ENCODE measurements at regions not wholly inside any gene's neighbourhood (a gene's known extent, or its start where the extent isn't known, plus 50 kb on each side); places are given as distances from the start of the nearest gene placed in this dataset.

DNA sequence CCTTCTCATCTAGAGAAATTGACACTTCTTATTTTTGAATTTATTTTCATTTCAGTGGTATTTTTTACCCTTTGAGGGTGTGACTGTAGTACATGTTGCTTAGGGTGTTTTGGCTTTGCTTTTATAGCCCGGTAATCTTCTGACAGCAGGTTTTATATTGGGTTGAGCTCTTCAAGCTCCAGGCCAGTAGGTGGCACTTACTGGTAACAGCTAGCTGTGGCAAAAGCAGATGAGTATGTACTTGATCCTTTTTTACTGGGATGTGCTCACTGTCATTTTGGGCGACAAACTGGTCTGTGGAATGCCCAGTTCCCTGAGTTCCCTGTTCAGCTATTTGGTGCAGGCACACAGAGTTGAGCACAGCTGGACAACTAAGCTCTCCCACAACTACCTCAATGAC, 916.2 kb upstream of the B3GALT2 start:
- FAIRE-seq = no peak
- Histone ChIP-seq H3K27me3 (ENCODE audit: control insufficient read depth in 3 of 3, insufficient read depth in 3 of 3, low read length in 3 of 3) (no peaks in the 10 kb centered on the region), H3K4me3 (ENCODE audit: low read depth in 1 of 3, low read length in 3 of 3) (no peak overlapping the region), H3K27ac (ENCODE audit: low read depth in 1 of 3, low read length in 2 of 3) (no peak overlapping the region), H3K4me1 (ENCODE audit: control insufficient read depth in 3 of 3, insufficient read depth in 2 of 3, low read depth in 1 of 3, low read length in 2 of 3) (peaks cover 0 to 2% (median 0%) of the 10 kb centered on the region in 3 donors), H3K9me3 (ENCODE audit: control insufficient read depth in 2 of 2, insufficient read depth in 1 of 2, low read depth in 1 of 2, low read length in 1 of 2) (no peaks in the 10 kb centered on the region), H3K36me3 (ENCODE audit: control insufficient read depth in 3 of 3, insufficient read depth in 2 of 3, low read depth in 1 of 3, low read length in 3 of 3) (no peaks in the 10 kb centered on the region)
- DNase-seq = no peak
- WGBS, 3 donors = 60 to 68% (median 62%) methylated on average over 2 of the region's 2 CpGs

DNA sequence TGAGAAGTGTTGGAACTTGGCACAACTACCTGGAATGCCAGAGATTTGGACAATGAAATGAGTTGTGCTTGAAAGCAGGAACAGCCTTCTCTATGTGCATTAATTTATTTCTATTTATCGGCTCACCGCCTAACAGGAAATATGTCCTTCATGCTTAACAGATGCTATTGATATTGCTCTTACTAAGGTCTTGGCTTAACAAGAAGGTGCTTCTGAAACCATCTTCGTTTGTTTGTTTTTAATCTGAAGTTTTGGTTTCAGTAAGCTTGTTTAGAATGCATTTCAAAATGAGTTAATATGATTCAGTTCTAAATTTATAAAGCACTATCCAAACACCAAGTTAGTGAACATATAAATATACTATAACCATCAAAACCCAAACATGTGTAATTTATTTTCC, 898.3 kb upstream of the B3GALT2 start:
- Histone ChIP-seq H3K27ac (ENCODE audit: low read depth in 1 of 3, low read length in 2 of 3) (no peak overlapping the region), H3K27me3 (ENCODE audit: control insufficient read depth in 3 of 3, insufficient read depth in 3 of 3, low read length in 3 of 3) (no peaks in the 10 kb centered on the region), H3K4me1 (ENCODE audit: control insufficient read depth in 3 of 3, insufficient read depth in 2 of 3, low read depth in 1 of 3, low read length in 2 of 3) (no peaks in the 10 kb centered on the region), H3K9me3 (ENCODE audit: control insufficient read depth in 2 of 2, insufficient read depth in 1 of 2, low read depth in 1 of 2, low read length in 1 of 2) (no peaks in the 10 kb centered on the region), H3K4me3 (ENCODE audit: low read depth in 1 of 3, low read length in 3 of 3) (no peak overlapping the region), H3K36me3 (ENCODE audit: control insufficient read depth in 3 of 3, insufficient read depth in 2 of 3, low read depth in 1 of 3, low read length in 3 of 3) (no peaks in the 10 kb centered on the region)
- FAIRE-seq = no peak
- no peak for DNase-seq
- 63 to 86% (median 67%) methylated on average over 3 of the region's 3 CpGs for WGBS, 3 donors

DNA sequence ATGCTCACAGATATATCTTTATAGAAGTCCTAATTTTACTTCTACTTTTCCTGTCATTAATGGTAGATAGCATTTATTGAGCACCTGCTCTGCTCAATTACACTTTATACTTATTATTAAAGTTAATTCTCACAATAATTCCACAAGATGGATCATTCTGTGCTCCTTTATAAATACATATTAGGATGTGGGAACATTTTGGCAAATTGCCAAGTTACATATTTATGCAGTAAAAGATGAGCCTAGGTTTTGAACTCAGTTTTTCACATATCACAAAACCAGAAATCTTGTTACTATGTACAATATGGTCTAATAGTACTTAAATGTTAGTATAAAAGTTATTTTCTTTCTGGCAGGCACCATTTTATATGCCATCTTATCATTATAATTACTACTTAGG, 895.0 kb upstream of the B3GALT2 start:
- Histone ChIP-seq H3K9me3 (ENCODE audit: control insufficient read depth in 2 of 2, insufficient read depth in 1 of 2, low read depth in 1 of 2, low read length in 1 of 2) (no peaks in the 10 kb centered on the region), H3K4me1 (ENCODE audit: control insufficient read depth in 3 of 3, insufficient read depth in 2 of 3, low read depth in 1 of 3, low read length in 2 of 3) (no peaks in the 10 kb centered on the region), H3K36me3 (ENCODE audit: control insufficient read depth in 3 of 3, insufficient read depth in 2 of 3, low read depth in 1 of 3, low read length in 3 of 3) (no peaks in the 10 kb centered on the region), H3K27ac (ENCODE audit: low read depth in 1 of 3, low read length in 2 of 3) (no peak overlapping the region), H3K27me3 (ENCODE audit: control insufficient read depth in 3 of 3, insufficient read depth in 3 of 3, low read length in 3 of 3) (no peaks in the 10 kb centered on the region), H3K4me3 (ENCODE audit: low read depth in 1 of 3, low read length in 3 of 3) (no peak overlapping the region)
- FAIRE-seq (no peak), DNase-seq (no peak)

- no peak for DNase-seq
These were observed 894.4 kb upstream of the B3GALT2 start for GRCh38 chr1:194080826-194081225.

DNA sequence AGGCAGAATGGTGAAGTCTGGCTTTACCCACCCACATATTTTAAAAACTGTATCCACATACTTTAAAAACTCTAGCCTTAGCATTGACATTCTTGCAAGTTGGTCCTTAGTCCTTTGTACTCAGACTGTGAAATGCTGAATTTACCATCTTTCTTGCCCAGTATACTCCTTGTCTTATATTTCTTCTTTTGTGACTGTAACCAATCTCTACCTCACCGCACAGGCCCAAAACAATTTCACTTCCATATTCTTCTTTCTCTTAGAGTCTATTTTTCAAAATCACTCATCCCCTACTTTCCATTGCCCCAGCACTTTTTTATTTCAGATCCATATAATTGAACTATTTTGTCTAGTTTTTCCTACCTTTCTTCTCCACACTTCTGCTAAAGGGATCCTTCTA, 892.4 kb upstream of the B3GALT2 start:
- H3K27me3 ChIP-seq (ENCODE audit: control insufficient read depth in 3 of 3, insufficient read depth in 3 of 3, low read length in 3 of 3) = no peaks in the 10 kb centered on the region
- no peak overlapping the region for H3K4me3 ChIP-seq (ENCODE audit: low read depth in 1 of 3, low read length in 3 of 3)
- H3K9me3 ChIP-seq (ENCODE audit: control insufficient read depth in 2 of 2, insufficient read depth in 1 of 2, low read depth in 1 of 2, low read length in 1 of 2) = no peaks in the 10 kb centered on the region
- 83 to 88% (median 86%) methylated on average over 1 of the region's 1 CpG for WGBS, 3 donors
- DNase-seq (no peak), FAIRE-seq (no peak)
- no peaks in the 10 kb centered on the region for H3K4me1 ChIP-seq (ENCODE audit: control insufficient read depth in 3 of 3, insufficient read depth in 2 of 3, low read depth in 1 of 3, low read length in 2 of 3)
- no peaks in the 10 kb centered on the region for H3K36me3 ChIP-seq (ENCODE audit: control insufficient read depth in 3 of 3, insufficient read depth in 2 of 3, low read depth in 1 of 3, low read length in 3 of 3)
- no peak overlapping the region for H3K27ac ChIP-seq (ENCODE audit: low read depth in 1 of 3, low read length in 2 of 3)

More at GRCh38 chr1:194080826-194081225, 894.4 kb upstream of the B3GALT2 start:
- H3K4me1 ChIP-seq (ENCODE audit: control insufficient read depth in 3 of 3, insufficient read depth in 2 of 3, low read depth in 1 of 3, low read length in 2 of 3) = no peaks in the 10 kb centered on the region
- no peak overlapping the region for H3K4me3 ChIP-seq (ENCODE audit: low read depth in 1 of 3, low read length in 3 of 3)
- H3K36me3 ChIP-seq (ENCODE audit: control insufficient read depth in 3 of 3, insufficient read depth in 2 of 3, low read depth in 1 of 3, low read length in 3 of 3) = no peaks in the 10 kb centered on the region
- H3K27me3 ChIP-seq (ENCODE audit: control insufficient read depth in 3 of 3, insufficient read depth in 3 of 3, low read length in 3 of 3) = no peaks in the 10 kb centered on the region
- FAIRE-seq = no peak
- no peaks in the 10 kb centered on the region for H3K9me3 ChIP-seq (ENCODE audit: control insufficient read depth in 2 of 2, insufficient read depth in 1 of 2, low read depth in 1 of 2, low read length in 1 of 2)
- 77 to 85% (median 83%) methylated on average over 2 of the region's 2 CpGs for WGBS, 3 donors
- no peak overlapping the region for H3K27ac ChIP-seq (ENCODE audit: low read depth in 1 of 3, low read length in 2 of 3)

DNA sequence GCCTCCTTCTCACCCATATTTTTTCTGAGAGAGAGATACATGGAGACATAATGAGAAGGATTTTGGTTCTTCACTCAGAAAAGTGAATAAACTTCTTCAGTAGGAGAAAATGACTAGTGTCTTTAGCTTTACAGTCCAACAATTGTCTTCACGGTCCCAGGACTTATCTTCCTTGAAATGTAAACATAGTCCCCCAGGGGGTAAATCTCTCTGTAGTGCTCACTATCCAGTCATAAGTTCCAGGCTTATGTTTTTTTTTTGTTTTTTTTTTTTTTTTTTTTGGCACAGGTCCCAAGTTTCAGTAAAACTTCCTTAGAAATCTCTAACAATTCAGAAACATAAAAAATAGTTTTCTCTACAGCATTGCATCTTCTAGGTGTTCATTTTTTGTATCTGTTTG, 890.2 kb upstream of the B3GALT2 start:
- Histone ChIP-seq H3K27ac (ENCODE audit: low read depth in 1 of 3, low read length in 2 of 3) (no peak overlapping the region), H3K9me3 (ENCODE audit: control insufficient read depth in 2 of 2, insufficient read depth in 1 of 2, low read depth in 1 of 2, low read length in 1 of 2) (no peaks in the 10 kb centered on the region), H3K36me3 (ENCODE audit: control insufficient read depth in 3 of 3, insufficient read depth in 2 of 3, low read depth in 1 of 3, low read length in 3 of 3) (no peaks in the 10 kb centered on the region), H3K27me3 (ENCODE audit: control insufficient read depth in 3 of 3, insufficient read depth in 3 of 3, low read length in 3 of 3) (no peaks in the 10 kb centered on the region), H3K4me3 (ENCODE audit: low read depth in 1 of 3, low read length in 3 of 3) (no peak overlapping the region), H3K4me1 (ENCODE audit: control insufficient read depth in 3 of 3, insufficient read depth in 2 of 3, low read depth in 1 of 3, low read length in 2 of 3) (no peaks in the 10 kb centered on the region)
- WGBS, 3 donors = 9 to 26% (median 25%) methylated on average over 1 of the region's 1 CpG
- FAIRE-seq (no peak), DNase-seq (no peak)

- no peak for DNase-seq
- no peak for FAIRE-seq
- no peak overlapping the region for H3K27ac ChIP-seq (ENCODE audit: low read depth in 1 of 3, low read length in 2 of 3)
- no peaks in the 10 kb centered on the region for H3K36me3 ChIP-seq (ENCODE audit: control insufficient read depth in 3 of 3, insufficient read depth in 2 of 3, low read depth in 1 of 3, low read length in 3 of 3)
- H3K27me3 ChIP-seq (ENCODE audit: control insufficient read depth in 3 of 3, insufficient read depth in 3 of 3, low read length in 3 of 3) = no peaks in the 10 kb centered on the region
- no peaks in the 10 kb centered on the region for H3K4me1 ChIP-seq (ENCODE audit: control insufficient read depth in 3 of 3, insufficient read depth in 2 of 3, low read depth in 1 of 3, low read length in 2 of 3)
- WGBS, 3 donors = 69 to 75% (median 72%) methylated on average over 3 of the region's 3 CpGs
- H3K4me3 ChIP-seq (ENCODE audit: low read depth in 1 of 3, low read length in 3 of 3) = no peak overlapping the region
- no peaks in the 10 kb centered on the region for H3K9me3 ChIP-seq (ENCODE audit: control insufficient read depth in 2 of 2, insufficient read depth in 1 of 2, low read depth in 1 of 2, low read length in 1 of 2)
These were observed 887.4 kb upstream of the B3GALT2 start for GRCh38 chr1:194073833-194074232.

DNA sequence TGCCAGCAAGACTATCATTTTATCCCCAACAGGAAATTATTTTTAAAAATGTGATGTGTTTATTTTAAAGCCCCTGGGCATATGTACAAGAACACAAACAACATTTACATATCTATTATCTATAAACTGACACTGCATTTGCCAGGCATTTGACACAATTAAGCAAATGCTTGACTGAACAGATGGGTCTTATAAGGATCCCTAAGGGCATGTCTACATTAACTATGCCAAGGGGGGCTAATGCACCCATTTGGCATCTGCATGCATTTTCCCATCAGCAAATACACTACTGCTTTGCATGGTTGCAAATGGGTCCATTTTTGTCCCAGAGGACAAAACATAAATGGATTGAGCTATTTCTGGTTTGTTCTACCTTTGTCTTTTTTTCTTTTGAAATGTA, 884.8 kb upstream of the B3GALT2 start:
- H3K4me3 ChIP-seq (ENCODE audit: low read depth in 1 of 3, low read length in 3 of 3) = no peak overlapping the region
- H3K27me3 ChIP-seq (ENCODE audit: control insufficient read depth in 3 of 3, insufficient read depth in 3 of 3, low read length in 3 of 3) = no peaks in the 10 kb centered on the region
- H3K9me3 ChIP-seq (ENCODE audit: control insufficient read depth in 2 of 2, insufficient read depth in 1 of 2, low read depth in 1 of 2, low read length in 1 of 2) = no peaks in the 10 kb centered on the region
- H3K27ac ChIP-seq (ENCODE audit: low read depth in 1 of 3, low read length in 2 of 3) = no peak overlapping the region
- DNase-seq (no peak), FAIRE-seq (no peak)
- H3K4me1 ChIP-seq (ENCODE audit: control insufficient read depth in 3 of 3, insufficient read depth in 2 of 3, low read depth in 1 of 3, low read length in 2 of 3) = no peaks in the 10 kb centered on the region
- no peaks in the 10 kb centered on the region for H3K36me3 ChIP-seq (ENCODE audit: control insufficient read depth in 3 of 3, insufficient read depth in 2 of 3, low read depth in 1 of 3, low read length in 3 of 3)

GRCh38 chr1:194069831-194070218, 883.4 kb upstream of the B3GALT2 start:
- no peak for FAIRE-seq
- H3K27ac ChIP-seq (ENCODE audit: low read depth in 1 of 3, low read length in 2 of 3) = no peak overlapping the region
- no peaks in the 10 kb centered on the region for H3K27me3 ChIP-seq (ENCODE audit: control insufficient read depth in 3 of 3, insufficient read depth in 3 of 3, low read length in 3 of 3)
- no peaks in the 10 kb centered on the region for H3K4me1 ChIP-seq (ENCODE audit: control insufficient read depth in 3 of 3, insufficient read depth in 2 of 3, low read depth in 1 of 3, low read length in 2 of 3)
- no peak overlapping the region for H3K4me3 ChIP-seq (ENCODE audit: low read depth in 1 of 3, low read length in 3 of 3)
- H3K36me3 ChIP-seq (ENCODE audit: control insufficient read depth in 3 of 3, insufficient read depth in 2 of 3, low read depth in 1 of 3, low read length in 3 of 3) = no peaks in the 10 kb centered on the region
- no peaks in the 10 kb centered on the region for H3K9me3 ChIP-seq (ENCODE audit: control insufficient read depth in 2 of 2, insufficient read depth in 1 of 2, low read depth in 1 of 2, low read length in 1 of 2)
- WGBS, 3 donors = 86 to 96% (median 89%) methylated on average over 1 of the region's 1 CpG
- DNase-seq = no peak
